Right lobe of liver (tissue), 4 donors: ENCODE measurements at regions not wholly inside any gene's neighbourhood (a gene's known extent, or its start where the extent isn't known, plus 50 kb on each side); places are given as distances from the start of the nearest gene placed in this dataset.

Experiments
- POLR2A ChIP-seq: fragments of 450-650 bp; IDR thresholded peaks from one replicate; pipeline ENCODE4 v1.6.1; 2017; ENCODE audit warnings: antibody characterized with exemption, mild to moderate bottlenecking
- TF ChIP-seq, protein P1 (sequence below), 4 donors: fragments of 200-600 bp in 3 of 4; fragments of 450-650 bp in 1 of 4; IDR thresholded peaks; one replicate each; pipeline versions ENCODE4 v1.5.1 to v1.8.0; 2016 to 2022; ENCODE audit warnings: antibody characterized with exemption in 4 of 4, mild to moderate bottlenecking in 2 of 4
- donor health status: DM: no; HTN: no; CAD: no.
- donor health status: DM: no; HTN: no; CAD: no.
- donor health status: DM: no; HTN: yes; CAD: no.

DNA sequence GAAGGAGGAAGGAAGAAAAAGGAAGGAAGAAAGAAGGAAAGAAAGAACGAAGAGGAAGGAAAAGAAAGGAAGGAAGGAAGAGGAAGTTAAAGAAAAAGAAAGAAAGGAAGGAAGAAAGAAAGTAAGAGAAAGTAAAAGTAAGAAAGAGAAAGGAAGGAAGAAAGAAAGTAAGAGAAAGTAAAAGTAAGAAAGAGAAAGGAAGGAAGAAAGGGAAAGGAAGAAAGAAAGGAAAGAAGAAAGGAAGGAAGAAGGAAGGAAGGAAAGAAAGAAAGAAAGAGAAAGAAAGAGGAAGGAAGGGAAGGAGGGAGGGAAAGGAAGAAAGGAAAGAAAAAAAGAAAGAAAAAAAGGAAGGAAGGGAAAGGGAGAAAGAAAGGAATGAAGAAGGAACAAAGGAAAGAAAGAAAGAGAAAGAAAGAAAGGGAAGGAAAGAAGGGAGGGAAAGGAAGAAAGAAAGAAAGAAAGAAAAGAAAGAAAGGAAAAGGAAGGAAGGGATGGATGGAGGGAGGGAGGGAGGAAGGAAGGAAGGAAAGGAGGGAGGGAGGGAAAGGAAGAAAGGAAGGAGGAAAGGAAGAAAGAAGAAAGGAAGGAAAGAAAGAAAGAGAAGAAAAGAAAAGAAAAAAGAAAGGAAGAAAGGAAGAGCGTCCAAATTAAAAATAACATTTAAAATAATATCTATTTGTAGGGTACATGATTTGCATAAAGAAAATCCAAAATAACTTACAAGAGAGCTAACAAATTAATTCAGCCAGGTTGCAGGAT, 827.9 kb downstream of the TSN start:
- TF ChIP-seq, protein P1, sequence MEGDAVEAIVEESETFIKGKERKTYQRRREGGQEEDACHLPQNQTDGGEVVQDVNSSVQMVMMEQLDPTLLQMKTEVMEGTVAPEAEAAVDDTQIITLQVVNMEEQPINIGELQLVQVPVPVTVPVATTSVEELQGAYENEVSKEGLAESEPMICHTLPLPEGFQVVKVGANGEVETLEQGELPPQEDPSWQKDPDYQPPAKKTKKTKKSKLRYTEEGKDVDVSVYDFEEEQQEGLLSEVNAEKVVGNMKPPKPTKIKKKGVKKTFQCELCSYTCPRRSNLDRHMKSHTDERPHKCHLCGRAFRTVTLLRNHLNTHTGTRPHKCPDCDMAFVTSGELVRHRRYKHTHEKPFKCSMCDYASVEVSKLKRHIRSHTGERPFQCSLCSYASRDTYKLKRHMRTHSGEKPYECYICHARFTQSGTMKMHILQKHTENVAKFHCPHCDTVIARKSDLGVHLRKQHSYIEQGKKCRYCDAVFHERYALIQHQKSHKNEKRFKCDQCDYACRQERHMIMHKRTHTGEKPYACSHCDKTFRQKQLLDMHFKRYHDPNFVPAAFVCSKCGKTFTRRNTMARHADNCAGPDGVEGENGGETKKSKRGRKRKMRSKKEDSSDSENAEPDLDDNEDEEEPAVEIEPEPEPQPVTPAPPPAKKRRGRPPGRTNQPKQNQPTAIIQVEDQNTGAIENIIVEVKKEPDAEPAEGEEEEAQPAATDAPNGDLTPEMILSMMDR (IDR thresholded peaks at IDR 0.05): no peak
- TF ChIP-seq POLR2A: no peak
